GM12873 (cell line): ENCODE measurements at regions not wholly inside any gene's neighbourhood (a gene's known extent, or its start where the extent isn't known, plus 50 kb on each side); places are given as distances from the start of the nearest gene placed in this dataset.

Experiments
- CTCF ChIP-seq: IDR thresholded peaks from 2 replicates; pipeline ENCODE4 v1.5.1; 2012; ENCODE audit warnings: low read depth, mild to moderate bottlenecking, moderate library complexity, low read length, control low read depth; ENCODE audit not compliant: insufficient read depth; ENCODE audit errors: missing control alignments

- TF ChIP-seq CTCF = no peak
Measured at GRCh38 chr4:106473515-106473914, 104.9 kb upstream of the GIMD1 start.

GRCh38 chr4:106471151-106471550 is 102.6 kb upstream of the GIMD1 start:
- TF ChIP-seq CTCF = no peak

- TF ChIP-seq CTCF = no peak
Measured at GRCh38 chr4:106463622-106464021, 95.0 kb upstream of the GIMD1 start.

GRCh38 chr4:106454581-106454980 is 86.0 kb upstream of the GIMD1 start:
- TF ChIP-seq CTCF = no peak

GRCh38 chr4:106454021-106454420 is 85.4 kb upstream of the GIMD1 start:
- TF ChIP-seq CTCF = no peak

- TF ChIP-seq CTCF = no peak
Measured at GRCh38 chr4:106451091-106451490, 82.5 kb upstream of the GIMD1 start.

- TF ChIP-seq CTCF = no peak
Measured at GRCh38 chr4:106450249-106450648, 81.7 kb upstream of the GIMD1 start.
